WTC11 (cell line): ENCODE measurements at regions not wholly inside any gene's neighbourhood (a gene's known extent, or its start where the extent isn't known, plus 50 kb on each side); places are given as distances from the start of the nearest gene placed in this dataset.
"Not testable (repeated sequence)": the region's sequence is repeated elsewhere in the genome, so short reads cannot be mapped to it uniquely, and the experiment has no call there.

ENCODE experiments used
- ATF2 ChIP-seq: sonication (generic); formaldehyde crosslinking; IDR thresholded peaks from 2 replicates; pipeline ENCODE4 v1.8.1; 2022; ENCODE audit warnings: low read depth, missing genetic modification reagents, borderline replicate concordance
- CTCF ChIP-seq: fragments of 200-600 bp; IDR thresholded peaks from 2 replicates; pipeline ENCODE4 v1.8.0; 2022; ENCODE audit warnings: antibody characterized with exemption
- E2F1 ChIP-seq: sonication (generic); formaldehyde crosslinking; IDR thresholded peaks from 2 replicates; pipeline ENCODE4 v1.8.0; 2022; ENCODE audit warnings: mild to moderate bottlenecking, missing genetic modification reagents
- MAX ChIP-seq: sonication (generic); formaldehyde crosslinking; IDR thresholded peaks from 2 replicates; pipeline ENCODE4 v1.8.0; 2022; ENCODE audit warnings: mild to moderate bottlenecking, missing genetic modification reagents
- PREB ChIP-seq: sonication (generic); formaldehyde crosslinking; IDR thresholded peaks from 2 replicates; pipeline ENCODE4 v1.8.1; 2022; ENCODE audit warnings: mild to moderate bottlenecking, missing genetic modification reagents, moderate library complexity, borderline replicate concordance

- not testable (repeated sequence) for TF ChIP-seq CTCF; MAX (CRISPR knock-in tag); E2F1 (CRISPR knock-in tag); PREB; ATF2 (CRISPR knock-in tag)
Measured at GRCh38 chr5:124490315-124490714, 256.1 kb downstream of the ZNF608 start.
